SK-N-SH (cell line): ENCODE measurements at regions not wholly inside any gene's neighbourhood (a gene's known extent, or its start where the extent isn't known, plus 50 kb on each side); places are given as distances from the start of the nearest gene placed in this dataset.

Experiments
- CTCF ChIA-PET: fragments of 300-600, 350-600 bp; formaldehyde crosslinking; extraction: SDS; loops from one replicate; lab custom pipeline; 2021; lab: Yijun Ruan, JAX
- POLR2A ChIA-PET: fragments of 350-600 bp; sonication (Branson Sonifier 250); formaldehyde crosslinking; extraction: SDS; loops from one replicate; lab custom pipeline; 2020; ENCODE audit warnings: antibody characterized with exemption, inconsistent platforms; lab: Yijun Ruan, JAX
- DNase-seq: peaks from one replicate; pipeline ENCODE4 v3.0.0; 2012
- H2AFZ ChIP-seq: fragments of 200-600 bp; sonication (generic); 2 replicates; pipeline ENCODE4 v1.8.1; 2016; ENCODE audit warnings: antibody characterized with exemption, mild to moderate bottlenecking, low read depth
- H3F3A ChIP-seq: fragments of 200-600 bp; sonication (generic); replicated peaks from 2 replicates; pipeline ENCODE3; 2016; ENCODE audit warnings: antibody characterized with exemption, mild to moderate bottlenecking; ENCODE audit not compliant: insufficient read depth
- H3K27ac ChIP-seq, 2 experiments: fragments of 200-500 bp in 1 of 2; fragments of 200-600 bp in 1 of 2; sonication (Bioruptor generic) in 1 of 2; sonication (generic), shearing (Covaris generic) in 1 of 2; 2 replicates each; pipeline versions ENCODE4 v1.5.1 to v1.6.1; 2014 to 2016; ENCODE audit warnings: low read depth in 2 of 2, inconsistent platforms in 1 of 2, low read length in 1 of 2, mild to moderate bottlenecking in 1 of 2, mixed read lengths in 1 of 2
- H3K27me3 ChIP-seq: fragments of 200-600 bp; sonication (generic), shearing (Covaris generic); 2 replicates; pipeline ENCODE4 v1.6.1; 2016; ENCODE audit warnings: mixed run types; ENCODE audit not compliant: insufficient read depth
- H3K36me3 ChIP-seq, 2 experiments: fragments of 200-500 bp in 1 of 2; fragments of 200-600 bp in 1 of 2; sonication (Bioruptor generic) in 1 of 2; sonication (generic) in 1 of 2; replicated peaks in 1 of 2; 2 replicates each; pipeline versions ENCODE3 to v1.5.1; 2014 to 2016; ENCODE audit warnings: low read length in 1 of 2, mild to moderate bottlenecking in 1 of 2; ENCODE audit not compliant: insufficient read depth in 2 of 2, control insufficient read depth in 1 of 2
- H3K4me1 ChIP-seq, 2 experiments: fragments of 200-500 bp in 1 of 2; fragments of 200-600 bp in 1 of 2; sonication (Bioruptor generic) in 1 of 2; sonication (generic), shearing (Covaris generic) in 1 of 2; 2 replicates each; pipeline versions ENCODE4 v1.5.1 to v1.6.1; 2014 to 2016; ENCODE audit warnings: low read depth in 1 of 2, low read length in 1 of 2, mixed run types in 1 of 2; ENCODE audit not compliant: insufficient read depth in 2 of 2, control insufficient read depth in 1 of 2
- H3K4me2 ChIP-seq: fragments of 200-600 bp; sonication (generic), shearing (Covaris generic); 2 replicates; pipeline ENCODE4 v1.6.1; 2017; ENCODE audit warnings: mixed run types
- H3K4me3 ChIP-seq, 2 experiments: fragments of 200-500 bp in 1 of 2; fragments of 200-600 bp in 1 of 2; sonication (Bioruptor generic) in 1 of 2; sonication (generic), shearing (Covaris generic) in 1 of 2; 2 replicates each; pipeline versions ENCODE4 v1.5.1 to v1.8.1; 2014 to 2016; ENCODE audit warnings: low read depth in 2 of 2, inconsistent platforms in 1 of 2, low read length in 1 of 2, mild to moderate bottlenecking in 1 of 2, mixed read lengths in 1 of 2, moderate library complexity in 1 of 2
- H3K79me2 ChIP-seq: fragments of 200-600 bp; sonication (generic); 2 replicates; pipeline ENCODE4 v1.8.1; 2017; ENCODE audit warnings: mild to moderate bottlenecking; ENCODE audit not compliant: insufficient read depth
- H3K9ac ChIP-seq: fragments of 200-600 bp; sonication (generic); 2 replicates; pipeline ENCODE4 v1.6.1; 2017; ENCODE audit warnings: mixed run types
- H3K9me2 ChIP-seq: fragments of 200-600 bp; sonication (generic); 2 replicates; pipeline ENCODE4 v1.6.1; 2017; ENCODE audit warnings: mixed run types
- H3K9me3 ChIP-seq: fragments of 200-600 bp; sonication (generic); 2 replicates; pipeline ENCODE4 v1.6.1; 2017; ENCODE audit warnings: mixed run types, mild to moderate bottlenecking, moderate library complexity
- H4K20me1 ChIP-seq: fragments of 200-600 bp; sonication (generic); 2 replicates; pipeline ENCODE4 v1.6.1; 2017; ENCODE audit warnings: mild to moderate bottlenecking, mixed run types; ENCODE audit not compliant: insufficient read depth
- ELF1 ChIP-seq: IDR thresholded peaks from 2 replicates; pipeline ENCODE4 v1.4.0; 2012
- EP300 ChIP-seq, 2 experiments: IDR thresholded peaks; 2 replicates each; pipeline versions ENCODE4 v1.4.0 to v1.6.1; 2012; ENCODE audit warnings: borderline replicate concordance in 1 of 2, low read depth in 1 of 2, low read length in 1 of 2
- FOXM1 ChIP-seq: IDR thresholded peaks from 2 replicates; pipeline ENCODE4 v1.4.0; 2012; ENCODE audit warnings: low read depth, mild to moderate bottlenecking
- MAX ChIP-seq: IDR thresholded peaks from 2 replicates; pipeline ENCODE4 v1.4.0; 2012; ENCODE audit warnings: low read depth
- MXI1 ChIP-seq: IDR thresholded peaks from 2 replicates; pipeline ENCODE4 v1.6.1; 2012; ENCODE audit warnings: mild to moderate bottlenecking, low read depth, low read length, improper control_type of control experiment
- PBX3 ChIP-seq: IDR thresholded peaks from 2 replicates; pipeline ENCODE4; 2012
- RAD21 ChIP-seq: IDR thresholded peaks from 2 replicates; pipeline ENCODE4 v1.6.1; 2012; ENCODE audit warnings: mild to moderate bottlenecking, low read length
- RCOR1 ChIP-seq: fragments of 150-350 bp; IDR thresholded peaks from 2 replicates; pipeline ENCODE4 v1.6.1; 2017; ENCODE audit warnings: antibody characterized with exemption, low read length
- RXRA ChIP-seq: IDR thresholded peaks from 2 replicates; pipeline ENCODE4 v1.4.0; 2012; ENCODE audit warnings: low read depth, mild to moderate bottlenecking, borderline replicate concordance
- SIN3A ChIP-seq: IDR thresholded peaks from 2 replicates; pipeline ENCODE4 v1.6.1; 2012; ENCODE audit warnings: low read depth, mild to moderate bottlenecking, low read length, moderate library complexity, borderline replicate concordance
- TEAD4 ChIP-seq: IDR thresholded peaks from 2 replicates; pipeline ENCODE4 v1.4.0; 2012; ENCODE audit warnings: mild to moderate bottlenecking, borderline replicate concordance; ENCODE audit not compliant: insufficient read depth
- WGBS: methylation state at CpG from one replicate; pipeline ENCODE4 v1.1.6; 2017; ENCODE audit warnings: low lambda C conversion rate; 5-methylcytosine and 5-hydroxymethylcytosine counted together

- CTCF ChIA-PET, result interaction anchor here (1.0 to 2.1 kb wide), 2 partner anchors 8 to 10 kb away, joined by 3 to 9 read pairs; no protein-coding TSS in a partner anchor
- POLR2A ChIA-PET, result no interaction called here
Measured at GRCh38 chr15:62316413-62317060, 151.5 kb upstream of the C2CD4B start.

GRCh38 chr15:62320259-62320658, 155.2 kb upstream of the C2CD4B start:
- Histone ChIP-seq H3K9ac (no peak overlapping the region), H2AFZ (no peak overlapping the region), H3F3A (peaks cover 6% of the 10 kb centered on the region), H3K36me3 (no peaks in the 10 kb centered on the region), H3K27ac (no peak overlapping the region)
- CTCF ChIA-PET, result interaction anchor here (0.7 to 3.5 kb wide), 3 partner anchors 14 to 47 kb away, joined by 3 to 16 read pairs (median 3); no protein-coding TSS in a partner anchor
- POLR2A ChIA-PET, result no interaction called here
- WGBS, result 79% methylated on average over 2 of the region's 2 CpGs
- TF ChIP-seq RXRA (no peak), PBX3 (no peak), RCOR1 (no peak), EP300 (IDR thresholded peaks at IDR 0.05; ENCODE audit: borderline replicate concordance in 1 of 2, low read depth in 1 of 2, low read length in 1 of 2) (no peak), FOXM1 (no peak), TEAD4 (no peak), ELF1 (no peak), MXI1 (no peak)
- TF ChIP-seq, all 33 proteins: peak for 0
- Histone ChIP-seq H3K79me2 (no peaks in the 10 kb centered on the region), H4K20me1 (no peaks in the 10 kb centered on the region), H3K9me2 (no peaks in the 10 kb centered on the region), H3K9me3 (no peaks in the 10 kb centered on the region), H3K4me1 (peaks cover 0 to 11% of the 10 kb centered on the region in 2 experiments; a peak in 2 of 4 replicates), H3K4me3 (no peak overlapping the region), H3K4me2 (no peak overlapping the region), H3K27me3 (no peaks in the 10 kb centered on the region)
- DNase-seq, result no peak

More at GRCh38 chr15:62316413-62317060, 151.5 kb upstream of the C2CD4B start:
- Histone ChIP-seq H3F3A (peaks cover 6% of the 10 kb centered on the region), H2AFZ (no peak overlapping the region), H4K20me1 (no peaks in the 10 kb centered on the region), H3K27ac (no peak overlapping the region), H3K79me2 (no peaks in the 10 kb centered on the region), H3K9me3 (no peaks in the 10 kb centered on the region), H3K27me3 (no peaks in the 10 kb centered on the region), H3K9ac (no peak overlapping the region), H3K4me2 (no peak overlapping the region), H3K9me2 (no peaks in the 10 kb centered on the region), H3K4me1 (peaks cover 0 to 8% of the 10 kb centered on the region in 2 experiments; a peak in 1 of 4 replicates), H3K36me3 (no peaks in the 10 kb centered on the region), H3K4me3 (no peak overlapping the region)
- no peak for DNase-seq
- WGBS, result 35% methylated on average over 2 of the region's 2 CpGs
- TF ChIP-seq MAX (no peak), RAD21 (no peak), SIN3A (no peak), ELF1 (no peak)
